HG03135 (cell line): ENCODE measurements at regions not wholly inside any gene's neighbourhood (a gene's known extent, or its start where the extent isn't known, plus 50 kb on each side); places are given as distances from the start of the nearest gene placed in this dataset.

Experiments used
- ATAC-seq: cut with Tn5 transposase; IDR thresholded peaks from one replicate; pipeline ENCODE4 v1.9.1; 2021; ENCODE audit warnings: mild to moderate bottlenecking, moderate library complexity; ENCODE audit not compliant: unreplicated experiment

DNA sequence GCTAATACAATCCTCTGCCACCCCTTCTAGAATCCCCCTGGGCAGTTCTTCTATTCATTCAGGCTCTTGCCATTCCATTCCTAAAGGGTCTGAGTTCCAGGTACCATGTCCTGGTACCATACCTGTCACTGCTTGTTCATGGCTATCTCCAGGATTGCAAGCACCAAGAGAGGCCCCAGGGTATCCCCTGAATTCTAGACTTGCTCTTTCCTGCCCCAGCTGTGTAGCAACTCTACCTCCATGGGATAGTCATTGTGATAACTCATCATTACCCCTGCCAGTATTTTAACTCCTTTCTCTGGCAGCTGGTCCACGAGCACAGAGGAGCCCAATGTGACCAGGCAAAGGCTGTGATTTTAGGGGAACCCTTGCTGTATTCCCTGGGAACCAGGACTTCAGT lies 143.7 kb upstream of the CDH5 start:
- ATAC-seq = no peak

- ATAC-seq = no peak
Measured at GRCh38 chr16:66220702-66221101, 145.8 kb upstream of the CDH5 start.

GRCh38 chr16:66219491-66219890 lies 147.0 kb upstream of the CDH5 start:
- no peak for ATAC-seq

- ATAC-seq = no peak
Measured at GRCh38 chr16:66212428-66212827, 154.1 kb upstream of the CDH5 start.

DNA sequence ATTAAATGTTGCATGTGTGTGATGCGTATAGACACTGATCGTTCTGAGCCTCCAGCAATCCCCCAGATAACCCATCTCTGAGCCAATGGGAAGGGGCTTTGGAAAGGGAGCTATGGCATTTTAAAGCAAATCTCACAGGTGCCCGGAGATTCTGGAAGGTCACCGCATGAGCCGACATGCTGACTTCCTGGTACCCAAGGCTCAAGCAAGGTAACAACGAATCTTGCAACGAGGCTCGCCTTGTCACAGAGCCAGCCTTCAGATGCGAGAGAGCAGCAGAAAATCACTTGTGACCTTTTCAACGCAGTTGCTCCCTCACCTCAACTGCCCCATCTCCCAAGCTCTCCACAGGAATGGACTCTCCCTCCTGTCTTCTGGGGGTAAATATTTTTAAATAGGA lies 154.8 kb upstream of the CDH5 start:
- ATAC-seq = no peak

DNA sequence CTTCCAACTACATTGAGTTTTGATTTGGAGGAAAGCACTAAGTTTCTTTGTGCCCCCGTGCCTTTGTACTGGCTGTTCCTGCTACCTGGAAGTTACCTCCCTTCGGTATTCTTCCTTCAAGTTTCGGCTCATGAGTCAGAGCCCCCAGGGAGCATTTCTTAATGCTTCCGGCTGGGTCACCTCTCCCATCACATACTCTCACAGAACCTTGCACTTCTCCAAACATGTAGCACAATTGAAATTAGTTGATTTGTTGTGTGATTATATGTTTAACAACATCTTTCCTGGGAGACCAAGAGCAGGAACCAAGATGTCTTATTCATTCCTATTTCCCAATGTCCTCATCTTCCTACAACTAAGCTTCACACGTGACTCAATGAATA lies 158.6 kb upstream of the CDH5 start:
- ATAC-seq = no peak

GRCh38 chr16:66207139-66207882 lies 159.2 kb upstream of the CDH5 start:
- ATAC-seq = no peak

DNA sequence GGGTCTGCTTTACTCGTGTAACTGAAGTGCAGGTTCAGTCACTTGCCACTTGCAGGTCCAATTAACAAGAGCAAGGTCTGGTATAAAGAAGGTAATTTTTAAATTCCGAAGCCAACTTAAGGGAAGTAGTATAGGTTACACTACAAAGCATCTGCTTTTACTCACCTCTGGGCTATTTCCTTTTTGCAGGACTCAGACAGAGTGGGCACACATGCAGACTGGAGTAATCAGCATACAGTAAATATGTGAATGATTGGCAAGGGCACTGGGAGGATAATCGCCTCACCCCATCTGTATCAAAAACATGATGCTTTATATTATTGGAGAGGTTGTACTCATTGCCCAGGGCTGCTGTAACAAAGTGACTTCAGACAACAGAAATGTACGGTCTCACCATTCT lies 160.1 kb upstream of the CDH5 start:
- no peak for ATAC-seq

DNA sequence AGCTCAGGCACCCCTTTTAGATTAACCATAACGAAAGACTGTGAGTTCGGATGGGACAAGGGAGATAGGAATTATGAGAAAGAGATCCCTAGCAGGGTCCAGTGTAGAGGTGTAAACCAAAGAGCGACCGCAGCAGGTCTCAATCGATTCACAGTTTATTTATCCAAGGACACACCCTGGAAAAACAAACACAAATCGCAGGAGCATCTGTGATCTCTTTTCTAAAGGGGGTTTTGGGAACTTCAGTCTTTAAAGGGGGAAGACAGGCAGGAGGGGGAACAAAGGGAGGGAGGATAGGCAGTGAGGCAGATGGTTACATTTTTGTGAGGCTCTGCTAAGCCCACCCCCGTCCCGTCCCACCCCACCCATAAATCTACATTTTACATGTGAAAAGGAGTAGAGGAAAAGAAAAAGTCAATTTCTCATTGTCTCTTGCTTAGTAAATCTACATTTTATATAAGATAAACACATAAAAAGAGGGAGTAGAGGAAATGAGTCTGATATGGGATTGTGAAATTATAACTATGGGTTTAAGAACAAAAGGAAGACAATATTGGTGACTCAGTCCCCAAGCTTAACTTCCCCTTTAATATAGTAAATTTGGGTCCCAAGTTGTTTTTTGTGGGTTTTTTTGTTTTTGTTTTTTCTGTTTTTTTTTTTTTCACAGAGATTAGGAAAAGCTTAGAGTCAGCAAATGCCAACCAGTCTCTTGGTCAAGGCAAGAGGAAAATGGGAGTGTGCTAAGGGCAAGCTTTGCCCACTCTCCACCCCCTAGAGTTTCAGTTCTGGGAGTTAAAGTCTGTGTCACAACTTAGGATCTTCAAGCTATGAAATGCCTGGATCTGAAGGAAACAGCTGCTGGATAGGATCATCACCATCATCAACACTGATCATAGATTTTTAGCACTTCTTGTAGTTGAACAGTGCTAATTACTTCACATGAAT lies 160.9 kb upstream of the CDH5 start:
- no peak for ATAC-seq

- ATAC-seq = no peak
Measured at GRCh38 chr16:66204756-66205155, 161.7 kb upstream of the CDH5 start.

DNA sequence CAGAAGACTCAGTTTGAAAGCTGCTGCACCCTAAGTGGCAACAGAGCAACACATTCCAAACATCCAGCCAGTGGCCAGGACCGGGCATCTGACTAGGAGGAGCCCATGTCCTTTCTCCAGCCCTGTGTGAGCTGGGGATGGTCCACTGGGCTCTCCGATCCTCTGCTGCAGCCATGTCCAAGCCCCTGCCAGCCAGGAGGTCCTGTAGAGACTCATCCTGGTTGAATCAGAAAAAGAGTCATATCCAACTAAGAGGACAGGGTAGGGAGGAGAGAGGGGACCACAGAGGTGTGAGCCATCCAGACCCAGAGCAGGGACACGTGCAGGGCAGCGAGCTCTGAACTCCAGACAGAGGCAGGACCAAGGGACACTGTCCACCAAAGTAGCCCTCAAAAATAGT lies 163.0 kb upstream of the CDH5 start:
- ATAC-seq = no peak

DNA sequence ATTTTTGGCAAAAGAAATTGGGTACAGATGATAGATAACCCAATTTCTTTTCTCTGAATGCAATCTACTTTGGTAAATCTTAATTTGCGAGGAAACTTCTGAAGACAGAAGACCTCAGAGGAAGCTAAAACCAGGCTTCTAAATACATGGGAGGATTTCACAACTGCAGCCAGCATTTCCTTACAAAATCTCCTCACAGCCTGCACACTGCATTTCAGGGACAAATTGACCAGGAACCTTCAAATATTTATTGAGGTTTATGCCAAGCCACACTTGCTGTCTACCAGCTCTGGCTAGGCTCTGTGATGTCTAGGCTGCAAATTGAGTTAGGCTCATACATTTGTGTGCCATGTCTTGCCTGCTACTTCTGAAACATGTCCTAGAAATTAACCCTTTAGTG lies 167.3 kb upstream of the CDH5 start:
- ATAC-seq = no peak

DNA sequence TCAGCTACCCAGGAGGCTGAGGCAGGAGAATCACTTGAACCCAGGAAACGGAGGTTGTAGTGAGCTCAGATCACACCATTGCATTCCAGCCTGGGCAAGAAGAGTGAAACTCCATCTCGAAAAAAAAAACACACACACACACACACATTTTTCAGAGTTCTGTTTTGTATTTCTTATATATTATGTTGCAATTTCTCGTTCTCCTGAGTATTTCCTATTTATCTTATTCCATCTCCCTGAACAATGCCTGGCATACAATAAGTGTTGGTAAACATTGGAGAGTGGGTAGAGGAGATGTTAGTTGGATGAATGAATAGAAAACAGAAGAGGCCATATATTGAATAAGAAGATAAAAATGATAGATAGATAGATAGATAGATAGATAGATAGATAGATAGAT lies 167.8 kb upstream of the CDH5 start:
- no peak for ATAC-seq

DNA sequence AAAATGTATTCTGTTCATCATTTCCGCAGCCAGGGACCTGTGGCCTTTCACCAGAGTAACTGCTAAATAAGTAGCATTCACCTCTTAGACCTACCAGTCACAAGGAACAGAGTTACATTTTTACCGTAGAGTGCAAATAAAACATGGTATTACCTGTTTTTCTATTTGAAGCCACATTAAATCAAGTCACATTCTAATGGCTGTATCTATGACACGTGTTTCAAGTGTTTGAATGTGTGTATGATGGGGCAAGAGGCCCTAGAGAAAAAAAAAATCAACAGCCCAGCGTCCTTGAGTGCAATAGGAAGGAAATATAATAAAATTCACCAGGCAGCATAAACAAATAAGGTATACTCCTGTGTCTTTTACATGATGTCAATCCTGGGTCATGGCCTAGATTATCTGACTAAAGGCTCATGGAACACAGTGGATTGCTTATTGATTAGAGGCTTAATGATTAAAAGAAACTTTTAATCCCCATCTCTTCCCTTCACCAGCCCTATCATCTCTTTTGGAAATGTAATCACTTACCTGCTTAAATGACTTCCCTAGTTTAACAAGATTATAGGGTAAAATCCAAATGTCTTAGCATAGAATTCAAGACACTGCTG lies 168.7 kb upstream of the CDH5 start:
- no peak for ATAC-seq

- no peak for ATAC-seq
Measured at GRCh38 chr16:66196770-66197169, 169.7 kb upstream of the CDH5 start.

DNA sequence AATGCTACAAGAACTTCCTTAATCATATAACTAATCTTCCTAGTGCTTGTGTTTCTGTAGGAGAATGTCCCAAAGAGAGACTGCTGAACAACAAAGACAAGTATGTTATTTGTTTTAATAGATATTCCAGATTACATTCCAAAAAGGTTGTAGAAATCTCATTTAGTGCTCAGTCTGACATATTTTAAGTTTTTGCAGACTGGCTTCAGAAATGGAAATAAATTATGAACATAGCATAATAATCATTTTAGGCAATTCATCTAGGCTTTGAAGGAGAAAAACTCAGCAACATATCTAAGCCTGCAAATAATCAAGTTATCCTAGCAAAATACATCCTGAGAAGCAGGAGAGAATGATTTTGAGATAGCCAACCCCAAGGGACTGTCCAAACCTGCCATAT lies 171.6 kb upstream of the CDH5 start:
- ATAC-seq = no peak

DNA sequence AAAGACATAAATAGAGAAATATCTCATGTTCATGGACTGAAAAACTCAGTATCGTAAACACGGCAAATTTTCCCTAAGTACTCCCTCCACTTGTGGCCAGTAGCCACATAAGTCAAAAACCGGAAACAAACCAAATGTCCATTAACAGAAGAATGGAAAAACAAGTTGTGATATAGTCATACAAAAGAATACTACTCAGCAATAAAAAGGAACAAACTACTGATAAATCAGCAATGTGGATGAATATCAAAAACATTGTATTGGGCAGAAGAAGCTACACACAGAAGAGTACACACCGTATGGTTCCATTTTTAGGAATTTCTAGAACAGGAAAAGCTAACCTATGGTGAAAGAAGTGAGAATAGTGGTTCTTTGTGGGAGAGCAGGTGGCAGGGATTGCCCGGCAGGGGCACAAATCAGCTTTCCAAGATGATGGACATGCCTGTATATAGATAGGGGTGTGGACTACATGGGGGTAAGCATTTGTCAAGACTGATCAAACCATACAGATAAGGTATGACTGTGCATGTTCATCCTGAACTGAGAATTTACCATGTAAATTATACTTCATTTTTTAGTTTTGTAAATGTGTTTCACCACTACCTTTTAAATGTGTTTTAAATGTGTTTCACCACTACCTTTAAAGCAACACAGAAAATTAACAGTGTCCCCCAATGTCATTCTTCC lies 172.8 kb upstream of the CDH5 start:
- no peak for ATAC-seq

DNA sequence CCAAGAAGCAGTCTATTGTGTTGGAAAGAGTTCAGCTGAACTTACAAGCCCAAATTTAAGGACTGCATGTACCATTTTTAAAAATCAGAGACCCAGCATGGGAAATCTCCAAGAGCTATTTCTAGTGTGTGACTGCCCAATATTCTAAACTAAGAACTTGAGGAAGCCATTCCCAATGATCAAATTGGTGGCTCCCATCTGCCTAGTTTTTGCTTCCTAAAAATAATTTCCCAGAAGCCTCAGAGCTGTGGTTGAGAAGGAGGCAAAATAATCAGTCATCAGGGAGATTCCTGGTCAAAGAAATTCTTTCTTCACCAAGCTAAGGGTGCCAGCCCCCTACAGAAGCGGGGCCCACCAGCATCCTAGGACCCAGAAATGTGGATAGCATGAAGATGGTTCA lies 176.1 kb upstream of the CDH5 start:
- no peak for ATAC-seq

DNA sequence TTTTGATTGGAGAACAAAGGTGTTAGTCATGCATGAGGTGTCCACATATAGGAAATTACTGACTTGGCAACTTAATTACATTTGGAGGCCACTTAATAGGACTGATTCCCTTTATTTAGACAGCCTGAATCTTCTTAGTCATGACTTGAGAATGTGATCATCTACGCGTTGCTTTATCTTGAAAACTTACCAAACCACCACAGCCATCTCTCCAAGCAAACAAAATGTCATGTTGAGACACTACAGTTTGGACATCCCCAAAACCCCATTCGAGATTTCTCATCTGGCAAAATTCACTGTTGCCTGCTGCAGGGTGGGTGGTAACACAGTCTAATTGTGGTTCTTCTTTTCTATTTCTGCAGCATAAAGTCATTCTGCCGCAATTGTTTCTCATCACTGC lies 176.5 kb upstream of the CDH5 start:
- ATAC-seq = no peak

DNA sequence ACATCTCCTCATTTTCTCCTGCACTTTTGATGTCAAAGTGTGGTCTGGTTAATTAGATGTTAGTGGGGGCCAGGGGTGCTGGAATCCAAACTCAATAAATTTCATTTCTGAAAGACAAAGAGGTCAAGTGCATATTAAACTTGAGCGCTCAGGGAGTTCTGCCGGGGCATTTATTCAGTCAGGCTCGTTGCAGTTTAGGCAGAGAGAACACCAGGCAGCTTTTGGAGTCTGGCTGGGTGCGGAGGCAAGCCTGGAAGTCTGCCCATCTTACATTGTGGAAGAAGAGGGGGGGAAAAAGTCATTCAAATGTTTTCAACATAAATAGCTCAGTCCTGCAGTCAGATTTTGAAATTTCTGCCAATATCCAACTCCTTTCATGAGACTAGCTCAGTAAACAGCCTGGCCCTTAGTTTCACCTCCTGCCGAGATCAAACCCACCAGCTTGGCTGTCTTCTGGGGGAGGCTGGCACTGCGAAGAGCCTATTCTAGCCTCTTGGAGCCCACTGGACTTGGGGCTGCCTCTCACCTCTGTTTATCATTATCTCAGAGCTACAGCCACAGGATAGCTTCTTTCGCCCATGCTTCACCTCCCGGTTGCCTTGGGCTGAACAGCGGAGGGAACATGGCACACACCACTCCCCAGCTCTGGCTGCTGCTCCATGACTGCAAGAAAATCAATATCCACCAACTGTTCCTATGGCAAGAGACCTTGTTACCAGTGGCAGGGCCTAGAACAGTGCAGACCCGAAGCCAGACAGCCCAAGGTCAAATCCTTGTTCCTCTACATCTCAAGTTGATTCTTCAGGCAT lies 177.4 kb upstream of the CDH5 start:
- ATAC-seq = no peak
